Kidney (tissue), 13 donors: ENCODE measurements at regions not wholly inside any gene's neighbourhood (a gene's known extent, or its start where the extent isn't known, plus 50 kb on each side); places are given as distances from the start of the nearest gene placed in this dataset.

Experiments
- DNase-seq, 5 donors: peaks; one replicate each; pipeline ENCODE4 v3.0.0-alpha.2; 2013 to 2020
- FAIRE-seq: peaks from 2 replicates; lab custom pipeline; 2012; peaks lifted over from hg19 to GRCh38; lab: Jason Lieb, UNC
- H3K27ac ChIP-seq, 2 donors: one replicate each; pipeline ENCODE4 v1.7.0; 2013; ENCODE audit warnings: low read depth in 2 of 2, low read length in 2 of 2, inconsistent platforms in 1 of 2
- H3K27me3 ChIP-seq: one replicate; pipeline ENCODE4 v1.7.1; 2013; ENCODE audit warnings: low read length, inconsistent platforms; ENCODE audit not compliant: control insufficient read depth, insufficient read depth
- H3K36me3 ChIP-seq, 3 donors: one replicate each; pipeline versions ENCODE4 v1.7.0 to v1.7.1; 2013; ENCODE audit warnings: low read length in 3 of 3, control low read depth in 1 of 3, inconsistent platforms in 1 of 3; ENCODE audit not compliant: insufficient read depth in 3 of 3, control insufficient read depth in 2 of 3
- H3K4me1 ChIP-seq, 3 donors: one replicate each; pipeline versions ENCODE4 v1.7.0 to v1.7.1; 2013; ENCODE audit warnings: low read length in 3 of 3, inconsistent platforms in 1 of 3, low read depth in 1 of 3; ENCODE audit not compliant: control insufficient read depth in 2 of 3, insufficient read depth in 2 of 3
- H3K4me3 ChIP-seq, 3 donors: one replicate each; pipeline versions ENCODE4 v1.7.0 to v1.8.1; 2013; ENCODE audit warnings: low read length in 3 of 3, control low read depth in 1 of 3, inconsistent platforms in 1 of 3
- H3K9ac ChIP-seq, 3 donors: one replicate each; pipeline versions ENCODE4 v1.7.0 to v1.7.1; 2013; ENCODE audit warnings: low read length in 3 of 3, control low read depth in 1 of 3, inconsistent platforms in 1 of 3
- H3K9me3 ChIP-seq, 3 donors: one replicate each; pipeline versions ENCODE4 v1.7.0 to v1.7.1; 2013; ENCODE audit warnings: low read length in 3 of 3, control low read depth in 1 of 3, inconsistent platforms in 1 of 3; ENCODE audit not compliant: control insufficient read depth in 2 of 3, insufficient read depth in 1 of 3
- CTCF ChIP-seq: IDR thresholded peaks from 3 replicates; pipeline ENCODE4 v1.5.1; 2012; ENCODE audit warnings: mild to moderate bottlenecking, moderate library complexity, borderline replicate concordance; ENCODE audit not compliant: insufficient read depth; ENCODE audit errors: extremely low read depth
- intact Hi-C: fragments of 100-400 bp; cut with DNase I; formaldehyde crosslinking; loops from one replicate; pipeline ENCODE4 v1.11.1; 2022
- donor health status: control.
- donor health status: control.
- donor health status: control.
- donor health status: control.
- donor health status: control.
- donor health status: DM: yes; HTN: yes; CAD: no.
- donor health status: Normal renal cell carcinoma (clear cell type).

- Histone ChIP-seq H3K9me3 (peaks cover 0 to 4% (median 0%) of the 10 kb centered on the region in 3 donors), H3K4me1 (no peaks in the 10 kb centered on the region), H3K36me3 (peaks cover 0 to 2% (median 0%) of the 10 kb centered on the region in 3 donors), H3K4me3 (no peak overlapping the region), H3K27me3 (peaks cover 2% of the 10 kb centered on the region), H3K9ac (no peak overlapping the region), H3K27ac (no peak overlapping the region)
- no peak for FAIRE-seq
- no peak for TF ChIP-seq CTCF
- DNase-seq = peak in 2 of 5 donors; percentile 24 to 43
- intact Hi-C loops = no loop called here
Observed at GRCh38 chr22:48882636-48883200, 945.0 kb downstream of the BRD1 start.

GRCh38 chr22:48881326-48881980, 946.2 kb downstream of the BRD1 start:
- Histone ChIP-seq H3K27ac (no peak overlapping the region), H3K36me3 (peaks cover 0 to 2% (median 0%) of the 10 kb centered on the region in 3 donors), H3K4me1 (no peaks in the 10 kb centered on the region), H3K4me3 (peak overlapping the region in 1 of 3 donors; percentile 36), H3K27me3 (peaks cover 2% of the 10 kb centered on the region), H3K9me3 (peaks cover 0 to 4% (median 0%) of the 10 kb centered on the region in 3 donors), H3K9ac (no peak overlapping the region)
- peak in 2 of 5 donors; percentile 28 to 46 for DNase-seq
- TF ChIP-seq CTCF = no peak
- intact Hi-C loops = no loop called here
- FAIRE-seq = no peak

- TF ChIP-seq CTCF = no peak
- Histone ChIP-seq H3K27me3 (peaks cover 2% of the 10 kb centered on the region), H3K9me3 (peaks cover 0 to 4% (median 0%) of the 10 kb centered on the region in 3 donors), H3K4me1 (no peaks in the 10 kb centered on the region), H3K27ac (no peak overlapping the region), H3K9ac (no peak overlapping the region), H3K36me3 (peaks cover 0 to 2% (median 0%) of the 10 kb centered on the region in 3 donors), H3K4me3 (no peak overlapping the region)
- intact Hi-C loops = no loop called here
- no peak for FAIRE-seq
- DNase-seq = peak in 2 of 5 donors; percentile 15 to 43
Observed at GRCh38 chr22:48880749-48881148, 946.9 kb downstream of the BRD1 start.
